Nephron progenitor cell (in vitro differentiated cells): ENCODE measurements at regions not wholly inside any gene's neighbourhood (a gene's known extent, or its start where the extent isn't known, plus 50 kb on each side); places are given as distances from the start of the nearest gene placed in this dataset.

Source experiments
- DNase-seq: peaks from one replicate; pipeline ENCODE4 v3.0.0; 2021
- H3K27ac Mint-ChIP-seq: 2 replicates; pipeline ENCODE4 v1.8.0; 2021; ENCODE audit warnings: mild to moderate bottlenecking, moderate library complexity, mixed read lengths
- H3K27me3 Mint-ChIP-seq: 2 replicates; pipeline ENCODE4 v1.8.0; 2021; ENCODE audit warnings: mild to moderate bottlenecking, low read depth, mixed read lengths; ENCODE audit not compliant: poor library complexity
- H3K36me3 Mint-ChIP-seq: 2 replicates; pipeline ENCODE4 v1.8.0; 2021; ENCODE audit warnings: low read depth, mixed read lengths
- H3K4me1 Mint-ChIP-seq: 2 replicates; pipeline ENCODE4 v1.8.0; 2021; ENCODE audit warnings: mixed read lengths
- H3K4me3 Mint-ChIP-seq: 2 replicates; pipeline ENCODE4 v1.8.0; 2021; ENCODE audit warnings: mild to moderate bottlenecking, moderate library complexity, mixed read lengths
- H3K9me3 Mint-ChIP-seq: 2 replicates; pipeline ENCODE4 v1.8.0; 2021; ENCODE audit warnings: mild to moderate bottlenecking, moderate library complexity, mixed read lengths
- TF ChIP-seq, protein P1 (sequence below): fragments of 200-600 bp; sonication (generic); IDR thresholded peaks from 2 replicates; pipeline ENCODE4 v1.5.0; 2021; ENCODE audit warnings: antibody characterized with exemption

DNA sequence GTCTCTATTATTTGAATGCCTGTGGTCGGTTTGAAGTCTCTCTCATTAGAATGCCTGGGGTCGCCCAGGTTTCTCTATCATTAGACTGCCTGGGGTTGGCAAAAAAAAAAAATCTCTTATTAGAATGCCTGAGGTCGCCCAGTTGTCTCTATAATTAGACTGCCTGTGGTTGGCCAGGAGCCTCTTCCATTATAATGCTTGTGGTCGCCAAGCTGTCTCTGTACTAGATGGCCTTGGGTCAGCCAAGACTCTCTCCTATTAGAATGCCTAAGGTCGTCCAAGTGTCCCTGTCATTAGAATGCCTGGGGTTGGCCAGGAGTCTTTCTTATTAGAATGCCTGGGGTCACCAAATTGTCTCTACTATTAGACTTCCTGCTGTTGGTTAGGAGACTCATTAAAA is 2228.4 kb downstream of the TP53TG3F start:
- Mint-ChIP-seq H3K4me3 (no peak overlapping the region), H3K36me3 (no peaks in the 10 kb centered on the region), H3K27me3 (peaks cover 5% of the 10 kb centered on the region), H3K27ac (no peak overlapping the region), H3K4me1 (no peaks in the 10 kb centered on the region), H3K9me3 (peaks cover 96% of the 10 kb centered on the region)
- TF ChIP-seq, protein P1, sequence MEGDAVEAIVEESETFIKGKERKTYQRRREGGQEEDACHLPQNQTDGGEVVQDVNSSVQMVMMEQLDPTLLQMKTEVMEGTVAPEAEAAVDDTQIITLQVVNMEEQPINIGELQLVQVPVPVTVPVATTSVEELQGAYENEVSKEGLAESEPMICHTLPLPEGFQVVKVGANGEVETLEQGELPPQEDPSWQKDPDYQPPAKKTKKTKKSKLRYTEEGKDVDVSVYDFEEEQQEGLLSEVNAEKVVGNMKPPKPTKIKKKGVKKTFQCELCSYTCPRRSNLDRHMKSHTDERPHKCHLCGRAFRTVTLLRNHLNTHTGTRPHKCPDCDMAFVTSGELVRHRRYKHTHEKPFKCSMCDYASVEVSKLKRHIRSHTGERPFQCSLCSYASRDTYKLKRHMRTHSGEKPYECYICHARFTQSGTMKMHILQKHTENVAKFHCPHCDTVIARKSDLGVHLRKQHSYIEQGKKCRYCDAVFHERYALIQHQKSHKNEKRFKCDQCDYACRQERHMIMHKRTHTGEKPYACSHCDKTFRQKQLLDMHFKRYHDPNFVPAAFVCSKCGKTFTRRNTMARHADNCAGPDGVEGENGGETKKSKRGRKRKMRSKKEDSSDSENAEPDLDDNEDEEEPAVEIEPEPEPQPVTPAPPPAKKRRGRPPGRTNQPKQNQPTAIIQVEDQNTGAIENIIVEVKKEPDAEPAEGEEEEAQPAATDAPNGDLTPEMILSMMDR: no peak
- no peak for DNase-seq

GRCh38 chr16:35689764-35690163 is 2230.4 kb downstream of the TP53TG3F start:
- TF ChIP-seq, protein P1: no peak
- no peak for DNase-seq
- peaks cover 5% of the 10 kb centered on the region for H3K27me3 Mint-ChIP-seq
- no peaks in the 10 kb centered on the region for H3K36me3 Mint-ChIP-seq
- H3K4me1 Mint-ChIP-seq: no peaks in the 10 kb centered on the region
- H3K27ac Mint-ChIP-seq: no peak overlapping the region
- peaks cover 100% of the 10 kb centered on the region for H3K9me3 Mint-ChIP-seq
- H3K4me3 Mint-ChIP-seq: no peak overlapping the region

DNA sequence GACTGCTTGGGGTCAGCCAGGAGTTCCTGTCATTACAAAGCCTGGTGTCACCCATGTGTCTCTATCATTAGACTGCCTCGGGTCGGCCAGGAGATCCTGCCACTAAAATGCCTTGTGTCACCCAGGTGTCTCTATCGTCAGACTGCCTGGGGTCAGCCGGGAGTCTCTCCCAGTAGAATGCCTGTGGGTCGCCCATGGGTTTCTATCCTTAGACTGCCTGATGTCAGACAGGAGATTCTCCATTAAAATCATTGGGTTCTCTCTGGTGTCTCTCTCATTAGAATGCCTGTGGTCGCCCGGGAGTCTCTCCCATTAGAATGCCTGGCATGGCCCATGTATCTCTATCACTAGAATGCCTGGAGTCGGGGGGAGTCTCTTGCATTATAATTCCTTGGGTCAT is 2231.0 kb downstream of the TP53TG3F start:
- Mint-ChIP-seq H3K36me3 (no peaks in the 10 kb centered on the region), H3K4me1 (no peaks in the 10 kb centered on the region)

DNA sequence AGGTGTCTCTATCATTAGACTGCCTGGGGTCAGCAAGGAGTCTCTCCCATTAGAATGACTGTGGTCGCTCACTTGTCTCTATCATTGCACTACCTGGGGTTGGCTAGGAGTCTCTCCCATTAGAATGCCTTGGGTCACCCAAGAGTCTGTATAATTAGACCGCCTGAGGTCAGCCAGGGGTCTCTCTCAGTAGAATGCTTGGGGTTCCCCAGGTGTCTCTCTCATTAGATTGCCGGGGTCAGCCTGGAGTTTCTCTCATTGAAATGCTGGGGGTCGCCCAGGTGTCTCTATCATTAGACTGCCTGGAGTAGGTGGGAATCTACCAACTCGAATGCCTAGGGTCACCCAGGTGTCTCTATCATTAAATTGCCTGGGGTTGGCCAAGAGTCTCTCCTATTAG is 2231.6 kb downstream of the TP53TG3F start:
- DNase-seq: no peak
- peaks cover 100% of the 10 kb centered on the region for H3K9me3 Mint-ChIP-seq
- H3K4me1 Mint-ChIP-seq: no peaks in the 10 kb centered on the region
- H3K27ac Mint-ChIP-seq: no peak overlapping the region
- H3K4me3 Mint-ChIP-seq: no peak overlapping the region
- H3K36me3 Mint-ChIP-seq: no peaks in the 10 kb centered on the region
- no peaks in the 10 kb centered on the region for H3K27me3 Mint-ChIP-seq
- TF ChIP-seq, protein P1: no peak

More for the DNA sequence above, 2231.0 kb downstream of the TP53TG3F start:
- Mint-ChIP-seq H3K4me3 (no peak overlapping the region), H3K9me3 (peaks cover 100% of the 10 kb centered on the region), H3K27me3 (no peaks in the 10 kb centered on the region), H3K27ac (no peak overlapping the region)
- TF ChIP-seq, protein P1: no peak
- no peak for DNase-seq

DNA sequence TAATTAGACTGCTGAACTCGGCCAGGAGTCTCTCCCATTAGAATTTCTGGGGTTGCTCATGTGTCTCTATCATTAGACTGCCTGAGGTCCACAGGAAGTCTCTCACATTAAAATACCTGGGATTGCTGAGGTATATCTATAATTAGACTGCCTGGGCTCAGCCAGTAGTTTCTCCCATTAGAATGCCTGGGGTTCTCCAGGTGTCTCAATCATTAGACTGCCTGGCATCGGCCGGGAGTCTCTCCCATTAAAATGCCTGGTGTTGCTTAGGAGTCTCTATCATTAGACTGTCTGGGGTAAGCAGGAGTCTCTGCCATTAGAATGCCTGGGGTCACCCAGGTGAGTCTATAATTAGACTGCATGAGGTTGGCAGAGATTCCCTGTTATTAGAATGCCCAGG is 2233.4 kb downstream of the TP53TG3F start:
- peaks cover 98% of the 10 kb centered on the region for H3K9me3 Mint-ChIP-seq
- no peak overlapping the region for H3K27ac Mint-ChIP-seq

GRCh38 chr16:35706901-35707300 is 2247.5 kb downstream of the TP53TG3F start:
- Mint-ChIP-seq H3K27ac (no peak overlapping the region), H3K4me1 (no peaks in the 10 kb centered on the region), H3K36me3 (no peaks in the 10 kb centered on the region), H3K4me3 (no peak overlapping the region), H3K9me3 (peaks cover 66% of the 10 kb centered on the region), H3K27me3 (no peaks in the 10 kb centered on the region)
- DNase-seq: no peak
- TF ChIP-seq, protein P1: no peak

More for the DNA sequence above, 2233.4 kb downstream of the TP53TG3F start:
- DNase-seq: no peak
- Mint-ChIP-seq H3K4me1 (no peaks in the 10 kb centered on the region), H3K36me3 (no peaks in the 10 kb centered on the region), H3K4me3 (no peak overlapping the region), H3K27me3 (no peaks in the 10 kb centered on the region)
- TF ChIP-seq, protein P1: no peak
